Prostate gland (tissue), 2 donors: ENCODE measurements at regions not wholly inside any gene's neighbourhood (a gene's known extent, or its start where the extent isn't known, plus 50 kb on each side); places are given as distances from the start of the nearest gene placed in this dataset.

Experiments
- POLR2A ChIP-seq: fragments of 450-650 bp; IDR thresholded peaks from one replicate; pipeline ENCODE4 v1.6.1; 2016; ENCODE audit warnings: antibody characterized with exemption, mild to moderate bottlenecking
- POLR2AphosphoS5 ChIP-seq: sonication (generic); formaldehyde crosslinking; IDR thresholded peaks from one replicate; pipeline ENCODE4 v1.6.1; 2017; ENCODE audit warnings: antibody characterized with exemption
- TF ChIP-seq, protein P1 (sequence below), 4 experiments: fragments of 200-600 bp in 2 of 4; fragments of 450-650 bp in 2 of 4; sonication (generic) in 2 of 4; IDR thresholded peaks; 1 replicate in 3 of 4; 2 replicates in 1 of 4; pipeline ENCODE4 v1.5.1; 2016 to 2019; ENCODE audit warnings: antibody characterized with exemption in 4 of 4, mild to moderate bottlenecking in 2 of 4, moderate library complexity in 2 of 4

DNA sequence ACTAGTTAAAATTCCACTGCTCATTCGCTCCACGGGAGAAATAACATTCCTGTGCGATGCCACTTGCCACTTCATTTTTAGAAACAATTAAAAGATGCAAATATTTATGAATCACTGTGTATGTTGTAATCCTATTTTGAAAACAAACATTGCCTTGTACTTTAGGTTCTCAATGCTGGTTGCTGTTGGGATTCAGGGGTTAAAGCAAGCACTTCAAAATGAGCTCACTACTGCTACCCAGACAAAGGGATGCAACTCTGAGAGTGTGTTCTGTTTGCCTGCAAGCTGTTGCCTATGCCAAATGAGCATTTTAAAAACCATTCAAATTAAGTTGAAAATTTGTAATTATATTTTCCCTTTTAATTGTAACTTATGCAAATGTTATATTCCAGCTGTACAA, 87.5 kb downstream of the RWDD3 start:
- TF ChIP-seq, protein P1, sequence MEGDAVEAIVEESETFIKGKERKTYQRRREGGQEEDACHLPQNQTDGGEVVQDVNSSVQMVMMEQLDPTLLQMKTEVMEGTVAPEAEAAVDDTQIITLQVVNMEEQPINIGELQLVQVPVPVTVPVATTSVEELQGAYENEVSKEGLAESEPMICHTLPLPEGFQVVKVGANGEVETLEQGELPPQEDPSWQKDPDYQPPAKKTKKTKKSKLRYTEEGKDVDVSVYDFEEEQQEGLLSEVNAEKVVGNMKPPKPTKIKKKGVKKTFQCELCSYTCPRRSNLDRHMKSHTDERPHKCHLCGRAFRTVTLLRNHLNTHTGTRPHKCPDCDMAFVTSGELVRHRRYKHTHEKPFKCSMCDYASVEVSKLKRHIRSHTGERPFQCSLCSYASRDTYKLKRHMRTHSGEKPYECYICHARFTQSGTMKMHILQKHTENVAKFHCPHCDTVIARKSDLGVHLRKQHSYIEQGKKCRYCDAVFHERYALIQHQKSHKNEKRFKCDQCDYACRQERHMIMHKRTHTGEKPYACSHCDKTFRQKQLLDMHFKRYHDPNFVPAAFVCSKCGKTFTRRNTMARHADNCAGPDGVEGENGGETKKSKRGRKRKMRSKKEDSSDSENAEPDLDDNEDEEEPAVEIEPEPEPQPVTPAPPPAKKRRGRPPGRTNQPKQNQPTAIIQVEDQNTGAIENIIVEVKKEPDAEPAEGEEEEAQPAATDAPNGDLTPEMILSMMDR (IDR thresholded peaks at IDR 0.05): no peak
- TF ChIP-seq POLR2A: no peak
- TF ChIP-seq POLR2AphosphoS5: no peak
